Activated CD4-positive, alpha-beta memory T cell treated with anti-CD3 and anti-CD28 coated beads for 36 hours (primary cell): ENCODE measurements at regions not wholly inside any gene's neighbourhood (a gene's known extent, or its start where the extent isn't known, plus 50 kb on each side); places are given as distances from the start of the nearest gene placed in this dataset.

Experiments
- CTCF ChIA-PET: fragments of 350-600 bp; sonication (Branson Sonifier 250); formaldehyde crosslinking; loops from one replicate; lab custom pipeline; 2021; ENCODE audit warnings: antibody characterized with exemption, inconsistent platforms; lab: Charles Lee
- POLR2A ChIA-PET: fragments of 350-600 bp; sonication (Branson Sonifier 250); formaldehyde crosslinking; loops from one replicate; lab custom pipeline; 2021; ENCODE audit warnings: antibody characterized with exemption; lab: Charles Lee
- DNase-seq: peaks from one replicate; pipeline ENCODE4 v3.0.0-alpha.2; 2020
- H3K27ac Mint-ChIP-seq: one replicate; pipeline ENCODE4 v1.8.0; 2021; ENCODE audit warnings: mixed read lengths
- H3K27me3 Mint-ChIP-seq: one replicate; pipeline ENCODE4 v1.8.0; 2021; ENCODE audit warnings: mixed read lengths
- H3K36me3 Mint-ChIP-seq: one replicate; pipeline ENCODE4 v1.8.0; 2021; ENCODE audit warnings: mixed read lengths
- H3K4me1 Mint-ChIP-seq: one replicate; pipeline ENCODE4 v1.8.0; 2021; ENCODE audit warnings: low read depth, mixed read lengths
- H3K4me3 Mint-ChIP-seq: one replicate; pipeline ENCODE4 v1.8.0; 2021; ENCODE audit warnings: mild to moderate bottlenecking, mixed read lengths
- H3K9me3 Mint-ChIP-seq: one replicate; pipeline ENCODE4 v1.8.0; 2021; ENCODE audit warnings: mixed read lengths
- intact Hi-C: fragments of 100-400 bp; cut with micrococcal nuclease; formaldehyde crosslinking; loops from one replicate; pipeline ENCODE4 v1.15.1; 2023

- H3K36me3 Mint-ChIP-seq: no peaks in the 10 kb centered on the region
- peaks cover 3% of the 10 kb centered on the region for H3K27me3 Mint-ChIP-seq
- H3K9me3 Mint-ChIP-seq: no peaks in the 10 kb centered on the region
- H3K4me1 Mint-ChIP-seq: no peaks in the 10 kb centered on the region
- no peak overlapping the region for H3K4me3 Mint-ChIP-seq
- ChIA-PET CTCF (no interaction called here), POLR2A (no interaction called here)
- no peak for DNase-seq
- intact Hi-C loops: no loop called here
- no peak overlapping the region for H3K27ac Mint-ChIP-seq
Measured at GRCh38 chr20:10898552-10898951, 224.8 kb upstream of the JAG1 start.

GRCh38 chr20:10902174-10902573 is 228.4 kb upstream of the JAG1 start:
- Mint-ChIP-seq H3K36me3 (no peaks in the 10 kb centered on the region), H3K4me1 (no peaks in the 10 kb centered on the region), H3K9me3 (no peaks in the 10 kb centered on the region), H3K4me3 (no peak overlapping the region), H3K27me3 (peaks cover 3% of the 10 kb centered on the region), H3K27ac (no peak overlapping the region)
- CTCF ChIA-PET: no interaction called here
- POLR2A ChIA-PET: no interaction called here
- DNase-seq: no peak
- intact Hi-C loops: no loop called here

- Mint-ChIP-seq H3K9me3 (no peaks in the 10 kb centered on the region), H3K4me3 (no peak overlapping the region), H3K27ac (no peak overlapping the region), H3K4me1 (no peaks in the 10 kb centered on the region), H3K36me3 (no peaks in the 10 kb centered on the region), H3K27me3 (peaks cover 3% of the 10 kb centered on the region)
- CTCF ChIA-PET: no interaction called here
- POLR2A ChIA-PET: no interaction called here
- intact Hi-C loops: no loop called here
- no peak for DNase-seq
Measured at GRCh38 chr20:10902576-10903282, 228.9 kb upstream of the JAG1 start.

- H3K4me3 Mint-ChIP-seq: no peak overlapping the region
- no peaks in the 10 kb centered on the region for H3K9me3 Mint-ChIP-seq
- ChIA-PET POLR2A (no interaction called here), CTCF (no interaction called here)
- no peaks in the 10 kb centered on the region for H3K4me1 Mint-ChIP-seq
- intact Hi-C loops: no loop called here
- DNase-seq: no peak
- H3K36me3 Mint-ChIP-seq: no peaks in the 10 kb centered on the region
- no peak overlapping the region for H3K27ac Mint-ChIP-seq
- H3K27me3 Mint-ChIP-seq: no peaks in the 10 kb centered on the region
Measured at GRCh38 chr20:10906834-10907233, 233.0 kb upstream of the JAG1 start.

- Mint-ChIP-seq H3K27me3 (no peaks in the 10 kb centered on the region), H3K4me3 (no peak overlapping the region), H3K4me1 (no peaks in the 10 kb centered on the region), H3K36me3 (no peaks in the 10 kb centered on the region), H3K9me3 (peaks cover under 1% of the 10 kb centered on the region), H3K27ac (no peak overlapping the region)
- intact Hi-C loops: no loop called here
- DNase-seq: no peak
- ChIA-PET POLR2A (no interaction called here), CTCF (interaction anchor here (0.5 to 1.2 kb wide), 3 partner anchors 13 to 931 kb away, joined by 3 read pairs; no protein-coding TSS in a partner anchor)
Measured at GRCh38 chr20:10909803-10910202, 236.0 kb upstream of the JAG1 start.

- Mint-ChIP-seq H3K27ac (no peak overlapping the region), H3K27me3 (no peaks in the 10 kb centered on the region), H3K36me3 (no peaks in the 10 kb centered on the region), H3K4me1 (no peaks in the 10 kb centered on the region), H3K4me3 (no peak overlapping the region), H3K9me3 (peaks cover 3% of the 10 kb centered on the region)
- no peak for DNase-seq
- POLR2A ChIA-PET: no interaction called here
- CTCF ChIA-PET: interaction anchor here (0.7 to 1.2 kb wide), 2 partner anchors 14 to 932 kb away, joined by 3 read pairs; no protein-coding TSS in a partner anchor
- intact Hi-C loops: no loop called here
Measured at GRCh38 chr20:10910535-10911178, 236.9 kb upstream of the JAG1 start.

- Mint-ChIP-seq H3K27me3 (no peaks in the 10 kb centered on the region), H3K9me3 (peaks cover 3% of the 10 kb centered on the region), H3K4me1 (no peaks in the 10 kb centered on the region), H3K27ac (no peak overlapping the region), H3K4me3 (no peak overlapping the region), H3K36me3 (no peaks in the 10 kb centered on the region)
- POLR2A ChIA-PET: no interaction called here
- no peak for DNase-seq
- intact Hi-C loops: no loop called here
- CTCF ChIA-PET: no interaction called here
Measured at GRCh38 chr20:10911298-10911697, 237.5 kb upstream of the JAG1 start.

GRCh38 chr20:10915815-10916214 is 242.0 kb upstream of the JAG1 start:
- Mint-ChIP-seq H3K27me3 (no peaks in the 10 kb centered on the region), H3K4me3 (no peak overlapping the region), H3K27ac (no peak overlapping the region), H3K36me3 (no peaks in the 10 kb centered on the region), H3K4me1 (no peaks in the 10 kb centered on the region), H3K9me3 (peaks cover 11% of the 10 kb centered on the region)
- no peak for DNase-seq
- POLR2A ChIA-PET: no interaction called here
- CTCF ChIA-PET: no interaction called here
- intact Hi-C loops: no loop called here

GRCh38 chr20:10916312-10916711 is 242.5 kb upstream of the JAG1 start:
- H3K27ac Mint-ChIP-seq: no peak overlapping the region
- H3K36me3 Mint-ChIP-seq: no peaks in the 10 kb centered on the region
- H3K4me3 Mint-ChIP-seq: no peak overlapping the region
- H3K4me1 Mint-ChIP-seq: no peaks in the 10 kb centered on the region
- POLR2A ChIA-PET: no interaction called here
- intact Hi-C loops: no loop called here
- no peaks in the 10 kb centered on the region for H3K27me3 Mint-ChIP-seq
- H3K9me3 Mint-ChIP-seq: peaks cover 11% of the 10 kb centered on the region
- CTCF ChIA-PET: no interaction called here
- DNase-seq: no peak

GRCh38 chr20:10917826-10918225 is 244.0 kb upstream of the JAG1 start:
- ChIA-PET CTCF (no interaction called here), POLR2A (no interaction called here)
- no peak for DNase-seq
- no peaks in the 10 kb centered on the region for H3K4me1 Mint-ChIP-seq
- peaks cover 11% of the 10 kb centered on the region for H3K9me3 Mint-ChIP-seq
- H3K4me3 Mint-ChIP-seq: no peak overlapping the region
- no peaks in the 10 kb centered on the region for H3K27me3 Mint-ChIP-seq
- no peaks in the 10 kb centered on the region for H3K36me3 Mint-ChIP-seq
- H3K27ac Mint-ChIP-seq: no peak overlapping the region
- intact Hi-C loops: no loop called here

GRCh38 chr20:10919396-10920140 is 245.8 kb upstream of the JAG1 start:
- CTCF ChIA-PET: no interaction called here
- Mint-ChIP-seq H3K9me3 (peaks cover 11% of the 10 kb centered on the region), H3K27me3 (no peaks in the 10 kb centered on the region), H3K4me3 (no peak overlapping the region), H3K36me3 (no peaks in the 10 kb centered on the region), H3K27ac (no peak overlapping the region), H3K4me1 (no peaks in the 10 kb centered on the region)
- DNase-seq: no peak
- POLR2A ChIA-PET: no interaction called here
- intact Hi-C loops: no loop called here

- no peaks in the 10 kb centered on the region for H3K36me3 Mint-ChIP-seq
- no peaks in the 10 kb centered on the region for H3K4me1 Mint-ChIP-seq
- CTCF ChIA-PET: no interaction called here
- no peaks in the 10 kb centered on the region for H3K27me3 Mint-ChIP-seq
- no peak overlapping the region for H3K27ac Mint-ChIP-seq
- intact Hi-C loops: no loop called here
- H3K9me3 Mint-ChIP-seq: peaks cover 8% of the 10 kb centered on the region
- no peak overlapping the region for H3K4me3 Mint-ChIP-seq
- no peak for DNase-seq
- POLR2A ChIA-PET: no interaction called here
Measured at GRCh38 chr20:10920396-10920795, 246.6 kb upstream of the JAG1 start.
